ENCODE measurements at regions not wholly inside any gene's neighbourhood (a gene's known extent, or its start where the extent isn't known, plus 50 kb on each side); places are given as distances from the start of the nearest gene placed in this dataset.

DNA sequence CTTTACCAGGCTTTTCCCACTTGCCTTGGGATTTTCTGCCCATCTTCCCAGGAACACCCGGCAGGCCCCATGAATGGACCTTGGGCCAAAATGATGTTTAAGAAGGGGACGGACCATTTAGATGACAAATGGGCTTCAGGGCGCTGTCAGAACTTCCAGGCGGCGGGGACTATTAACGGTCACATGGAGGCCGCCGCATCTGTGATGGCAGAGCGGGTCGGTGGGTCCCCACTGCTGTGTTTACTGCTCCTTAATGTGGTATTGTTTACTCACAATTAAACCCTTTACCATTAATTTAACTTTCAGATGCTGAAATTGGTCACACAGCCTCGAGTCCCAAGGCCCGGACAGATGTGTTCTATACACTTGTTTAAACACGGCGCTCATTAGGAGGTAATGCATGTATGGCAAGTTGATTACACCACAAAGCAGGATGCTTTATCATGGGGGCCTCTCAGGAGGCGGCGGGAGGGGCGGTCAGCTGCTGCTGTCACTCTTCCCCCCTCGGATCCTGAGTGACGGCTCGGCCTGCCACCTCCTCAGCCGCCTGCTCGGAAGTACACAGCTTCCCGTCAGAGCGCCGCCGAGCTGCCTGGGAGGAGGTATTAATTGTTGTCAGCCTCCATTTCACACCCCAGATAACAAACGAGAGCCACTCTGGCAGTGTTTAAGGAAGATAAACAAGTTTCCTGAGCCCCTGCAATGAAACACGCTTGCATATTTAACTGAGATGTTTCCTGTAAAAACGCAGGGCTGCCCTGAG, 83.9 kb upstream of the IRX3 start:
- TF ChIP-seq, protein P1, sequence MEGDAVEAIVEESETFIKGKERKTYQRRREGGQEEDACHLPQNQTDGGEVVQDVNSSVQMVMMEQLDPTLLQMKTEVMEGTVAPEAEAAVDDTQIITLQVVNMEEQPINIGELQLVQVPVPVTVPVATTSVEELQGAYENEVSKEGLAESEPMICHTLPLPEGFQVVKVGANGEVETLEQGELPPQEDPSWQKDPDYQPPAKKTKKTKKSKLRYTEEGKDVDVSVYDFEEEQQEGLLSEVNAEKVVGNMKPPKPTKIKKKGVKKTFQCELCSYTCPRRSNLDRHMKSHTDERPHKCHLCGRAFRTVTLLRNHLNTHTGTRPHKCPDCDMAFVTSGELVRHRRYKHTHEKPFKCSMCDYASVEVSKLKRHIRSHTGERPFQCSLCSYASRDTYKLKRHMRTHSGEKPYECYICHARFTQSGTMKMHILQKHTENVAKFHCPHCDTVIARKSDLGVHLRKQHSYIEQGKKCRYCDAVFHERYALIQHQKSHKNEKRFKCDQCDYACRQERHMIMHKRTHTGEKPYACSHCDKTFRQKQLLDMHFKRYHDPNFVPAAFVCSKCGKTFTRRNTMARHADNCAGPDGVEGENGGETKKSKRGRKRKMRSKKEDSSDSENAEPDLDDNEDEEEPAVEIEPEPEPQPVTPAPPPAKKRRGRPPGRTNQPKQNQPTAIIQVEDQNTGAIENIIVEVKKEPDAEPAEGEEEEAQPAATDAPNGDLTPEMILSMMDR (IDR thresholded peaks at IDR 0.05; ENCODE audit: low read depth, low read length): no peak
- no peak overlapping the region for H3K4me3 ChIP-seq (ENCODE audit: low read depth, low read length)

DNA sequence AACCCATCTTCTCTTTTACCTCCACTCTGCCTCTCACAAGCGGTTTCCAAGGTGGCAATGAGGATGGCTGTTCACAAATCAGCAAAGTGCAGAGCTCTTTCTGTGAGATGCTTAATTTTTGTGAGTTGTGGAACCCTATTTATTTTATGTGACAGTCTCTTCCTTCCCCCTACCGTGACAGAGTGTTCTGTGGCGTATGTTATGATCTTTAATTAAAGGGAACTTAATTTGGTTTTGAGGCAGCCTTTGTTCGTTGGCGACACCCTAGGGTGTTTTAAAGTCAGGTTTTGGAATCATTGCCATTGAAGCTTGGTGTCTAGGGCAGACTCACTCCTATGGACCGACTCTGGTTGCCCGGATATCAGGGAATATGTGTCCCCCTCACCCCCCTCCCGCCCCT, 83.3 kb upstream of the IRX3 start:
- no peak overlapping the region for H3K4me3 ChIP-seq (ENCODE audit: low read depth, low read length)
- TF ChIP-seq, protein P1 (IDR thresholded peaks at IDR 0.05; ENCODE audit: low read depth, low read length): no peak

DNA sequence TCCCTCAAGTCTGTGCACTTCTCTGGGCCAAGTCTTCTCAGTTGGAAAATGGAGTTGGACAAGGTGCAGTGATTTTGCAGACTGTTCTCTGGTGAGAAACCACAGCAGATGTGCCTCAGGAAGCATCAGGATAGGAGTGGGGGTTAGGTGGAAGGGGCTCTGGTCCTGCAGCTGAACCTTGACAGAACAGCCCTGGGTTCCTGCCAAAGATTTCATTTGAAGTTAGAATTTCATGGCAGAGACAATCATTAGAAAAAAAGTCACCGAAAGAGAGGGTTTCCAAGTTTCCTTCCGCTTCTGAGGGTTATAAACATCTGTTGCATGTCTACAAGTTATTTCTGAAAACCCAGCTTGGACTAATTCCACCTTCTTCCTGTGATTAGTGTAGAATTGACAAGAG, 80.4 kb upstream of the IRX3 start:
- H3K4me3 ChIP-seq (ENCODE audit: low read depth, low read length): no peak overlapping the region
- TF ChIP-seq, protein P1 (IDR thresholded peaks at IDR 0.05; ENCODE audit: low read depth, low read length): no peak

DNA sequence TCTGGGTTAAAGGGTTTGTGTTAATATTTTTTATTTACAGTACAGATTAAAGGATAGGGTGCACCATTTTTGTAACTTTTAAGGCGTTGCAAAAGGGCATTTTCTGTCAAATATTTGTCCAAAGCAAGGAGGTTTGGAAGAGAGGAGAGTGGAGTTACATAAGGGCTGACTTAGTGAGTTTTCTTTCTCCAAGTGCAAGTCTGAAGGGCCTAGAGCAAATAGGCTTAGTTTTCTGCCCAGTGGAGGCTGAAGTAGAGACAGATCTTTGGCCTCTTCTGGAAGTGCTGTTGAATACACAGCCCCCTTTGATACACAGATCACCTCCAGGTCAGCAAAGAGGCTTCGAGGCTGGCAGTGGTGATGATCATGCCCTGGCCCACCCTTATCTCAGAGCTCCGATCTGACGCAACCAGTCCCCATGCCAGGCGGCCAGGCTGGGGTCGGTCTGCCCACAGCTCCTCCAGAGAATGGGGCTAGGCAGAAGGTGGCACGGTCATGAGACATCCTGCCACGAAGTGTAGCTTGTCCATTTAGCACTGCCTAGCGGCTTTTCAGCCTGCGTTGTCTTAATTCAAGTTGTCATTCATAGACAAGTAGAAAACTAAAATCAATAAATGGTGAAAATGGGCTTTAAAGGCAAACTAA, 79.5 kb upstream of the IRX3 start:
- H3K4me3 ChIP-seq (ENCODE audit: low read depth, low read length): no peak overlapping the region
- TF ChIP-seq, protein P1 (IDR thresholded peaks at IDR 0.05; ENCODE audit: low read depth, low read length): no peak

DNA sequence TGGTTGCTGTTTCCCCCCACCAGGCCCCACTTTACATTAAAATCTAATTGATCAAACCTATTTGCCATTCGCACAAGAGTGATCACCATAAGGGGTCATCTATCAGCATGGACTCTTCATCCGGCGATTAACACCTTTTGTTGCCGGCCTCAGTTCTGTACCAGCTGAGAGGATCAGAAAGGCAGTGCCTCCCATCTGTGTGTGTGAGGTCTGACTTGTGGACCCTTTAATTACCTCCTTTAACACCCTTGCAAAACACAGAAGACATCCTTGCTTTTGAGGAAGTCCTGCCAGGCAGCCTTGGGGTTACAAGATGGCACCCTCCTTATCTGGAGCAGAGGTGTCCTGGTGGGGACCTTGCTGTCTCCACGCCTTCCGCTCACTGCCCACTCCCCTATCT, 77.2 kb upstream of the IRX3 start:
- TF ChIP-seq, protein P1 (IDR thresholded peaks at IDR 0.05; ENCODE audit: low read depth, low read length): no peak
- no peak overlapping the region for H3K4me3 ChIP-seq (ENCODE audit: low read depth, low read length)

DNA sequence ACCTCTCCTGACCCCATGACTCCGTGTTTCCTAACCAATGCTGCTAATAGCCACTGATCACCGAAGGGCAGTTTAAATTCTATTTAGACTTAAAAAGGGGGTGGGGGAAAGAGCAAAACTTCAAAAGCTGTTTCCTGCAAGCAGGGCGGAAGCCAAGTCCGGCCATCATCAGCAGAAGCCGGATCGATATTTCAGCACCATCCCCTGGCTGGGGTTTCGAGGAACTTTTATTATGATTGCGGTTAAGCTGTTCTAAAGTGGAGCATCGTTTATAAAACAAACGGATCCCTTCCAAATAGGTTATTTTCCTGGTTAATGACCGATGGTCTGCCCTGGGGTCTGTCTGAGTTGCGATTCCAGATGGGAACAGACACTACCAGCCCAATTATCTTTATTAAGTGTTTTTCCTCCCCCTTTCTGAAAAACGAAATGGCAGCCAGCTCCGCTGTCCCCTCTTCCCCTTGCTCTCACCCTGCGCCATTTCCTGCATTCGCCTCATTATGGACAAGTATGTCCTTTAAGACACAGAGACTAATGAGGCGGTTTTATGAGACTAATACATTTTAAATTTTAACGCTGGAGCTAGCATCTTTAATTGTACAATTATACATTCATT, 76.1 kb upstream of the IRX3 start:
- no peak overlapping the region for H3K4me3 ChIP-seq (ENCODE audit: low read depth, low read length)
- TF ChIP-seq, protein P1 (IDR thresholded peaks at IDR 0.05; ENCODE audit: low read depth, low read length): no peak

DNA sequence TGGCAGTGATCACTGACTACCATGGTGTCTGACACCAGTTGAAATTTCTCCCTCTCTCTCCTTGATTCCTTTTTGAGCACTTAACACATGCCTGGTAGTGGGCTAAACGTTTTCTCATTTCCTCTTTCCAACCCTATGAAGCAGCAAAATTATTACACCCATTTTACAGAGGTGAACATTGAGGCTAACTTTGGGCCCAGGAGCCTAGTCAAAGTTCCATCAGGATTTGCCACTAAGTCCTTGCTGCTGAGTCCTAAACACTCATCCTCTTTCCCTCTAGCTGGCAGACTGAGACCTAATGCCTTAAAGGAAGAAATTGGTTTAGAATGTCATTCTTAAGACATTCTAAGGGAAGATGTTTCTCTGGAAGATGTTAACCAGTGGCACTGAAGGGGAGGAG, 74.7 kb upstream of the IRX3 start:
- no peak overlapping the region for H3K4me3 ChIP-seq (ENCODE audit: low read depth, low read length)
- TF ChIP-seq, protein P1 (IDR thresholded peaks at IDR 0.05; ENCODE audit: low read depth, low read length): no peak

All from WI38 (cell line).